ENCODE measurements at regions not wholly inside any gene's neighbourhood (a gene's known extent, or its start where the extent isn't known, plus 50 kb on each side); places are given as distances from the start of the nearest gene placed in this dataset.

GRCh38 chrX:74251006-74251930 lies 52.7 kb upstream of the ZCCHC13 start:
- Histone ChIP-seq H3K4me1 (replicated peaks in 1 of 2) (peaks cover 5 to 6% of the 10 kb centered on the region in 2 donors), H3K27ac (no peak overlapping the region), H3K4me3 (no peak overlapping the region)
- in situ Hi-C loops (cut with MboI; ENCODE audit: low pct_unique_long_range_greater_than_20kb in 2 of 9, low sequenced_read_pairs in 9 of 9, unreplicated experiment in 9 of 9), result no loop called here
- WGBS, 10 experiments, result 40 to 80% (median 40%) methylated on average over 1 to 2 of the region's 2 CpGs; no CpG with 5 or more reads in 7 of the 10 experiments
- ATAC-seq (replicated peaks in 6 of 8), result peak in 3 of 8 experiments; percentile 48 to 71 (median 68)

GRCh38 chrX:74250574-74250973 lies 53.4 kb upstream of the ZCCHC13 start:
- H3K4me1 ChIP-seq (replicated peaks in 1 of 2), result peaks cover 5 to 6% of the 10 kb centered on the region in 2 donors
- 43 to 100% (median 75%) methylated on average over 1 of the region's 2 CpGs; no CpG with 5 or more reads in 6 of the 10 experiments for WGBS, 10 experiments
- in situ Hi-C loops (cut with MboI; ENCODE audit: low pct_unique_long_range_greater_than_20kb in 2 of 9, low sequenced_read_pairs in 9 of 9, unreplicated experiment in 9 of 9), result no loop called here
- H3K4me3 ChIP-seq, result no peak overlapping the region
- H3K27ac ChIP-seq, result no peak overlapping the region
- no peak for ATAC-seq (replicated peaks in 6 of 8)

GRCh38 chrX:74249963-74250362 lies 54.0 kb upstream of the ZCCHC13 start:
- in situ Hi-C loops (cut with MboI; ENCODE audit: low pct_unique_long_range_greater_than_20kb in 2 of 9, low sequenced_read_pairs in 9 of 9, unreplicated experiment in 9 of 9), result no loop called here
- 20 to 80% (median 53%) methylated on average over 1 to 9 of the region's 11 CpGs; no CpG with 5 or more reads in 6 of the 10 experiments for WGBS, 10 experiments
- H3K27ac ChIP-seq, result no peak overlapping the region
- H3K4me1 ChIP-seq (replicated peaks in 1 of 2), result peaks cover 5 to 6% of the 10 kb centered on the region in 2 donors
- H3K4me3 ChIP-seq, result no peak overlapping the region
- no peak for ATAC-seq (replicated peaks in 6 of 8)

- 8 to 56% (median 27%) methylated on average over 1 to 3 of the region's 4 CpGs; no CpG with 5 or more reads in 4 of the 10 experiments for WGBS, 10 experiments
- ATAC-seq (replicated peaks in 6 of 8), result peak; percentile 38 to 81 (median 52)
- no peak overlapping the region for H3K4me3 ChIP-seq
- H3K27ac ChIP-seq, result peak overlapping the region in 1 of 2 donors; percentile 71
- in situ Hi-C loops (cut with MboI; ENCODE audit: low pct_unique_long_range_greater_than_20kb in 2 of 9, low sequenced_read_pairs in 9 of 9, unreplicated experiment in 9 of 9), result no loop called here
- peaks cover 5 to 6% of the 10 kb centered on the region in 2 donors for H3K4me1 ChIP-seq (replicated peaks in 1 of 2)
Observed at GRCh38 chrX:74248889-74249288, 55.1 kb upstream of the ZCCHC13 start.

GRCh38 chrX:74246524-74246923 lies 57.5 kb upstream of the ZCCHC13 start:
- peak in 1 of 8 experiments; percentile 46 for ATAC-seq (replicated peaks in 6 of 8)

GRCh38 chrX:74242484-74243138 lies 61.4 kb upstream of the ZCCHC13 start:
- Histone ChIP-seq H3K27ac (no peak overlapping the region), H3K4me3 (no peak overlapping the region), H3K4me1 (replicated peaks in 1 of 2) (no peaks in the 10 kb centered on the region)
- no peak for ATAC-seq (replicated peaks in 6 of 8)
- WGBS, 10 experiments, result 57 to 100% (median 100%) methylated on average over 1 to 4 of the region's 8 CpGs; no CpG with 5 or more reads in 5 of the 10 experiments
- in situ Hi-C loops (cut with MboI; ENCODE audit: low pct_unique_long_range_greater_than_20kb in 2 of 9, low sequenced_read_pairs in 9 of 9, unreplicated experiment in 9 of 9), result no loop called here

More at GRCh38 chrX:74246524-74246923, 57.5 kb upstream of the ZCCHC13 start:
- in situ Hi-C loops (cut with MboI; ENCODE audit: low pct_unique_long_range_greater_than_20kb in 2 of 9, low sequenced_read_pairs in 9 of 9, unreplicated experiment in 9 of 9), result no loop called here
- Histone ChIP-seq H3K27ac (no peak overlapping the region), H3K4me1 (replicated peaks in 1 of 2) (peaks cover 5 to 6% of the 10 kb centered on the region in 2 donors), H3K4me3 (no peak overlapping the region)

GRCh38 chrX:74242050-74242449 lies 61.9 kb upstream of the ZCCHC13 start:
- ATAC-seq (replicated peaks in 6 of 8), result no peak
- Histone ChIP-seq H3K27ac (no peak overlapping the region), H3K4me1 (replicated peaks in 1 of 2) (no peaks in the 10 kb centered on the region), H3K4me3 (no peak overlapping the region)
- in situ Hi-C loops (cut with MboI; ENCODE audit: low pct_unique_long_range_greater_than_20kb in 2 of 9, low sequenced_read_pairs in 9 of 9, unreplicated experiment in 9 of 9), result no loop called here

GRCh38 chrX:74238771-74239170 lies 65.2 kb upstream of the ZCCHC13 start:
- Histone ChIP-seq H3K4me3 (no peak overlapping the region), H3K4me1 (replicated peaks in 1 of 2) (no peaks in the 10 kb centered on the region), H3K27ac (no peak overlapping the region)
- in situ Hi-C loops (cut with MboI; ENCODE audit: low pct_unique_long_range_greater_than_20kb in 2 of 9, low sequenced_read_pairs in 9 of 9, unreplicated experiment in 9 of 9), result no loop called here
- 100% methylated on average over 1 of the region's 1 CpG; no CpG with 5 or more reads in 7 of the 10 experiments for WGBS, 10 experiments
- no peak for ATAC-seq (replicated peaks in 6 of 8)

GRCh38 chrX:74234818-74235217 lies 69.2 kb upstream of the ZCCHC13 start:
- ATAC-seq (replicated peaks in 6 of 8), result no peak
- 29 to 100% (median 79%) methylated on average over 1 to 2 of the region's 2 CpGs; no CpG with 5 or more reads in 6 of the 10 experiments for WGBS, 10 experiments
- H3K4me3 ChIP-seq, result no peak overlapping the region
- in situ Hi-C loops (cut with MboI; ENCODE audit: low pct_unique_long_range_greater_than_20kb in 2 of 9, low sequenced_read_pairs in 9 of 9, unreplicated experiment in 9 of 9), result no loop called here
- no peak overlapping the region for H3K27ac ChIP-seq
- H3K4me1 ChIP-seq (replicated peaks in 1 of 2), result no peaks in the 10 kb centered on the region

- ATAC-seq (replicated peaks in 6 of 8), result peak in 3 of 8 experiments; percentile 37 to 49 (median 45)
- no peak overlapping the region for H3K4me3 ChIP-seq
- WGBS, 10 experiments, result 60 to 100% (median 83%) methylated on average over 1 to 3 of the region's 3 CpGs; no CpG with 5 or more reads in 4 of the 10 experiments
- H3K27ac ChIP-seq, result no peak overlapping the region
- in situ Hi-C loops (cut with MboI; ENCODE audit: low pct_unique_long_range_greater_than_20kb in 2 of 9, low sequenced_read_pairs in 9 of 9, unreplicated experiment in 9 of 9), result no loop called here
- no peaks in the 10 kb centered on the region for H3K4me1 ChIP-seq (replicated peaks in 1 of 2)
Observed at GRCh38 chrX:74232859-74233258, 71.1 kb upstream of the ZCCHC13 start.

- Histone ChIP-seq H3K4me3 (no peak overlapping the region), H3K4me1 (replicated peaks in 1 of 2) (no peaks in the 10 kb centered on the region), H3K27ac (no peak overlapping the region)
- in situ Hi-C loops (cut with MboI; ENCODE audit: low pct_unique_long_range_greater_than_20kb in 2 of 9, low sequenced_read_pairs in 9 of 9, unreplicated experiment in 9 of 9), result no loop called here
- WGBS, 10 experiments, result 30 to 100% (median 95%) methylated on average over 1 to 5 of the region's 5 CpGs; no CpG with 5 or more reads in 4 of the 10 experiments
- ATAC-seq (replicated peaks in 6 of 8), result no peak
Observed at GRCh38 chrX:74231625-74232024, 72.4 kb upstream of the ZCCHC13 start.

- no peak overlapping the region for H3K4me3 ChIP-seq
- no peaks in the 10 kb centered on the region for H3K4me1 ChIP-seq (replicated peaks in 1 of 2)
- H3K27ac ChIP-seq, result no peak overlapping the region
- no peak for ATAC-seq (replicated peaks in 6 of 8)
- in situ Hi-C loops (cut with MboI; ENCODE audit: low pct_unique_long_range_greater_than_20kb in 2 of 9, low sequenced_read_pairs in 9 of 9, unreplicated experiment in 9 of 9), result no loop called here
Observed at GRCh38 chrX:74230094-74230493, 73.9 kb upstream of the ZCCHC13 start.

GRCh38 chrX:74225111-74225510 lies 78.9 kb upstream of the ZCCHC13 start:
- no peak overlapping the region for H3K27ac ChIP-seq
- in situ Hi-C loops (cut with MboI; ENCODE audit: low pct_unique_long_range_greater_than_20kb in 2 of 9, low sequenced_read_pairs in 9 of 9, unreplicated experiment in 9 of 9), result no loop called here
- WGBS, 10 experiments, result 50 to 100% (median 86%) methylated on average over 1 to 5 of the region's 5 CpGs; no CpG with 5 or more reads in 2 of the 10 experiments
- no peak overlapping the region for H3K4me3 ChIP-seq
- ATAC-seq (replicated peaks in 6 of 8), result no peak
- H3K4me1 ChIP-seq (replicated peaks in 1 of 2), result no peaks in the 10 kb centered on the region
